GM21825 (cell line): ENCODE measurements at regions not wholly inside any gene's neighbourhood (a gene's known extent, or its start where the extent isn't known, plus 50 kb on each side); places are given as distances from the start of the nearest gene placed in this dataset.
"Not testable (repeated sequence)": the region's sequence is repeated elsewhere in the genome, so short reads cannot be mapped to it uniquely, and the experiment has no call there.

ENCODE experiments used
- ATAC-seq: cut with Tn5 transposase; IDR thresholded peaks from one replicate; pipeline ENCODE4 v1.9.1; 2021; ENCODE audit warnings: mild to moderate bottlenecking, moderate library complexity; ENCODE audit not compliant: unreplicated experiment

DNA sequence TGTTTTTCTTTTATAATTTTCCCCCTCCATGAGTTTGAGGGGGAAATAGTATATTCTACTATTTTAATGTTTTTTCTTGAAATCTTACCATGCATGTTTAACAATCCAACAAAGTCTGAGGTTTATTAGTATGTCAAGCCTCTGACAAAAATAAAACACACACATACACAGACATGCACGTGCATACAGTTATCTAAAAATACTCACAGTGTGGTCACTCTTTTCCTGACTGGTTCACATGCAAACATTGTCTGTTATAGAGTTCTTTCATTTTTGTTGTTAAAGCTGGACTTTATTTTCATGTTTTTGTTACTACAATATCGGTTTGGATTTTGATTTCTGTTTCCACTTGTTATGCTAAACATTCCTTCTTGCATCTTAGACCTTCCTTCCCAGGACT is 236.6 kb downstream of the MFSD1 start:
- no peak for ATAC-seq

- ATAC-seq = no peak
Observed at GRCh38 chr3:159039286-159039685, 237.4 kb downstream of the MFSD1 start.

- no peak for ATAC-seq
Observed at GRCh38 chr3:159045279-159045885, 243.5 kb downstream of the MFSD1 start.

DNA sequence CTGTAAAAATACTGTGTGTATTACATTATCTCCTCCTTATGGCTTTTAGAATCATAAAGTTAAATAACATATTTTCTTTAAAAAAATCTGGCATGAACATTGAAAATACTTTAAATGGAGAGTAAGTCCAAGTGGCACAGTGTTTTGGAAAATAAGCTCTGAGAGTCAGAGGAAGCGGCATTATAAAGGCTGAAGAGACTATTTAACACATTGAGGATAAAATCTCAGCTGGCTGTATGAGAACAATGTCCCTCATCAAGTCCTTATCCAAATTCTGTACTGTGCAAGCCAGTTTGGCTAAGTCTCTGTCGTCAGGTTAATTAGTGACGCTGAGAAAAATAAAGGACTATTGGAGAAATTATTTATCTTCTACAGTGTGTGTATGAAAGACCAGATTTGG is 245.5 kb downstream of the MFSD1 start:
- ATAC-seq = no peak

- not testable (repeated sequence) for ATAC-seq
Observed at GRCh38 chr3:159052494-159052893, 250.6 kb downstream of the MFSD1 start.

DNA sequence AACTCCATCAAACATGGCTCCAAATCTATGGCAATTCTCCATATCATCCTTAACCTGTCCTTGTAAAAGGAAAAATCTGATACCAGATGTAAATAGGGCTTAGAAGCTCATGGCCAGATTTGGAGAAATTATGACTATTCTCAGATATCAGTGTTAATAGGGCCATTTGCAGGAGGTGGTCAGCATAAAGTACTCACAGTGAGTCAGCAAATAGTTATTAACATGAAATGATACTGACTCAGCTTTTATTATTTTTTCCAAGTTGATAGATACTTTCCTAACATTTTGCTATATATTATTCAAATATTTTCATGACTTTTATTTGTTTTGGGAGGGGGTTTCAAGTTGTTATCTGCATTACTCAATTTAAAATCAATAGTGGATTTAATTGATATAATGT is 255.8 kb downstream of the MFSD1 start:
- no peak for ATAC-seq

GRCh38 chr3:159058859-159059258 is 257.0 kb downstream of the MFSD1 start:
- ATAC-seq = no peak

DNA sequence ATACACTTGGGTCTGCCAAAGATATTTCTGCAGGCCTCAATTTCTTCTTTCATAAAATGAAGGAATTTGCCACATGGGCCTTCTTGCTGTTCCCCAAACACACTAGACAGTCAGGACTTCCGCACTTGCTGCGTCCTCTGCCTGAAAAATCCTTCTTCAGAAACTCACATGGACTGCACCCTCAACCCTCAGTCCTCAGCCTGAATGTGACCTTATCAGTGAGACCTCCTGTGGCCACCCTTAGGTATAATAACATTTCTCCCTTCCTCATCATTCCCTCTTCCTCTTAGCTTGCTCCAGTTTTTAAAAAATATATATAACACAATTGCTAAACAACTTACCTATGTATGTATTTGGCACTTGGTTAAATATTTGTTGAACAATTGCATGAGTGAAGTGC is 257.5 kb downstream of the MFSD1 start:
- ATAC-seq = no peak

GRCh38 chr3:159062734-159063410 is 261.0 kb downstream of the MFSD1 start:
- no peak for ATAC-seq

DNA sequence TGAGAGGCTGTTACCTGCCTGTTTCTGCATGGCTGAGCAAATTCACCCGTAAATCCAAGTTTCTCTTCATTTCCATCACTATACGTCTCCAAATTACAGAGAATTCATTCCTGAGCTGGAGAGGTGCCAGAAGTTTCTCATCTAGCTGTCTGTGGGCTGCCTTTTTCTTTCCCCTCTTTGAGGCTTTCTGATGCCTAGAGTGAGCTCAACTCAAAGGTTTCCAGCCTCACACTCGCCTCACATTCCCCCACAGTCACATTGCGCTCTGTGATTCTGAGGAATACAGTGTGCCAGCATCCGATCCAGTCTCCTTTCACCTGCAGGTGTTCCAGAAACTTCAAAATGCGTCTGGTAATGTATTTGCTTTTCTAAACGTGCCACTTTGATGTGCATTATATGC is 267.2 kb downstream of the MFSD1 start, which contains the start of gene IQCJ:
Gene IQCJ, plus strand, starts transcription at position 229 of the 400 bp plus-strand sequence.
- no peak for ATAC-seq

DNA sequence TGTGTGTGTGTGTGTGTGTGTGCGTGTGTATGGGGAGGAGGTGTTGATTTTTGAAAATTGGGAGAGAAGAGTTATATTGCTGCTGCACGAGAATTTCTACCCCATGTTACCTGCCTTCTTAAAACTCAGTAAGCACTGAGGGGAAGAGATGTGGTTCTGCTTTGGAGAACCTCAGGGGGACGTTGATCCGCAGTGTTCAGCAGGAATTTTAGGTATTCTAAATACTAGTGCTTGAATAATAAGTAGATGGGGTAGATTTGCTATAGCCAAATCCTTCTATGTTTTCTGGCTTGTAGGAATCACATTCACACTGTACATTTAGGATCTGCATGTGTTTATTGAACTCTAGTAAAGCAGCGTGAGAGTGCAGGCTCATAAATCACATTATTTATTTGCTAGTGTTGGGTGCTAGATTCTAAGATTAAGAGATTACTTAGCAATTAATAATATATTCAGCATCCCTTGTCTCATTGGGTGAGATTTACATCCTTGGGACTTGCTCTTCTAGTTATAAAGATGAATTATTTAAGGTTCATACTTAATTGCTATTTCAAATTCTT is 268.1 kb downstream of the MFSD1 start:
- ATAC-seq = no peak

DNA sequence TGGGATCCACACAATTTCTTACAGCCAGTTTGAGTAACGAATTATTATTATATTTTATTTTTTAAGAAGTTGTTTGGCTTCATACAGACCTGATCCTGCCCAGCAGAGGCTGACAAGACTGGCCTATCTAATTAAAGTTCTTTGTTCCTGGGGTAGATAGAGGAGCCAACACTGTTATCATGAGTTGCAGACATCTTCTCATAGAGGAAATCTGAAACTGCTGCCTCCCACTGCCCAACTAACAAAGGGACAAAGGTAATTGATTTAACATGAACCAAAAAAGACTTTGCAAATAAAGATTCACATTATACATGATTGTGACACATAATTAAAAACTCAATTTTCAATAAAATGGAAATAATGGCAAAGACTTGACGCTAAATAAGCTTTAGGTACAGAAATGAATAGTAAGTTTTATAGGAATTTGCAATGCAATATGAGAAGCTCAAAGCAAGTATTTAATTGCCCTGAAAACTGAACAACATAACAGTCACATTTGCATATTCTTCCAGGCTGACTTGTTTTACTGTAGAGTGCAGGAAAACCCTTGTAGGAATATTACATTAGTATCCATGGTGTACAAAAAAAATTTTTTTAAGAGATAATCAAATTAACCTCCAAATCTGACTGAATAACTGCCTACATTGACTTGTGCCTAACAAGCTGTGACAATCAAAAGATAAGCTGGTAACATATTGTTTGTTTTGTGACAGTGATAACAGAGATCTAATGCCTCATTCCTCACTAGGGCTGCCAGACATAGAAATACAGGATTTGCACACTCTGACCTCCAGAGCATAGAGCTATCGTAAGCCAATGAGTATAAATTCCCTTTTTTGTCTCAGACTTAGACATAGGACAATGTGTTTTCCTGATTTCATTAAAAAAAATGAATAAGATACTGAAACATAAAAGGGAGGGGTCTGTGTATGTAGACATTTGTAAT is 273.2 kb downstream of the MFSD1 start:
- ATAC-seq = no peak

GRCh38 chr3:159077860-159078259 is 276.0 kb downstream of the MFSD1 start:
- no peak for ATAC-seq

DNA sequence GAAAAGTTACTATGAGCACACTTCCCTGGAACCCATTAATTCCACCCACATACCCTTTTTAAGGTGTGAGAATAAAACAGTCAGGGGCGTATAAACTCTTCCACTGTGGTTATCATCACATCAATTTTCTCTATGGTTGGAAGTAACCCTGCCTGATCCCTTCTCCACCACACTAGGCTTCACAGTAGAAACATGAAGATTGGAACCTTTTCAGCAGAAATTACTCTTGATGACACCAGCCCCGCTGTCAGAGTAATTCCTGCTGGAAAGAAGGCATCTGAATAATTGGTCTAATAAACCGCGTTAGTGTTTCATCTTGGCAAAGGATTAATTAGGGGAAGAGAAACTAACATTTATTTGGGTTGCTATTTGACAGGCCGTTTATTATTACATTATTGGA is 278.4 kb downstream of the MFSD1 start:
- ATAC-seq = no peak

DNA sequence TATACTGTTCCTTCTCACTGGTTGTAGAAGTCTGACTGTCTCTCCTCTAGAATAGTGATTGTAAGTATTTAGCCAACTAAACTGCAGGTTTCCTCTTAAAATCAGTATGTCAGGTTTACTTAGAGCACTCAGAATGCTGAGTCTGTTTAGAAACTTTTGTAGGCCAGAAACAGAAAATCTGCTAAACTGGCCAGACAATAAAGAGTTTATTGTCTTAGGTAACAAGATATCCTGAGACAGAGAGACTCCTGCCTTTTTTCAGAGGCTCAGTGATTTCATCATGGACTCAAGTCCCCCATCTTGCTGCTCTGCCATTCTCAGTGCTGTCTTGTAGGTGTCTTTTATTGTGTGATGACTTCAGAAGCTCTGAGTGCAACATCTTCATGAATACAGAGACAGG is 279.0 kb downstream of the MFSD1 start:
- ATAC-seq = no peak

GRCh38 chr3:159082519-159082918 is 280.7 kb downstream of the MFSD1 start:
- no peak for ATAC-seq

DNA sequence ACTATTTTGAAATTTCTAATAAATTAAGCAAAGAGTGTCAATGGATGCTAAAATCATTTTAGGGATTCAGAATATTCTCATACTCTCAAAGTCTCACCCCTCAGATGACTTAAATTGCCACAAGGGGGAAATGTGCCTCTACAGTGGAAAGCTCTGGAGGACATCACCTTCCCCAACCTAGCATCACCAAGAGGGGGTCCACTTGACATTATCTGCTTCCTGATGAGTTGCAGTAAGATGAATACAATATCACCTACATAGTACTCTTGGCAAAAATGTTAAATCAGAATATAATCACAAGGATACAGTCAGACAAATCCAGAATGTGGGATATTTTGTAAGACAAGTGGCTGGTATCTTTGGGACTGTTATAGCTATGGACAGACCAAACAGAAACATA is 290.1 kb downstream of the MFSD1 start:
- ATAC-seq = no peak

- no peak for ATAC-seq
Observed at GRCh38 chr3:159102001-159102400, 300.1 kb downstream of the MFSD1 start.

DNA sequence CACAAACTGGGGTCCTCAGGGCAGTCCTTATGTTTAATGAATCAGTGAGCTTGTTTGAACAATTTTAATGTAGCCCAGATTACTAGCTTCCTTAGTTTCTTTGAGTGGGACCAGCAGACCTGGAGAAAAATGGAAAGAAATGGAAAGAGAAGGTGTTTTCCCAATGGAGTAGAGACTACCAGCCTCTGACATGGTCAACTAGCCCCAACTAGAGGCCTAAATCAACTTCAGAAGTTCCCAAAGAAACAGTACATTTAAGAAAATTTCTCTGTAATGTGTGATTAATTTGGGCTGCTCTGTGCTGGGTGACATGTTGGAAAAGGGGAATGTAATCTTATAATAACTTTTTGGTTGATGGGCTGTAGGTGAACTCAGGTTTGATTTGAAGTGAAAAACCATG is 310.9 kb downstream of the MFSD1 start:
- ATAC-seq = no peak

DNA sequence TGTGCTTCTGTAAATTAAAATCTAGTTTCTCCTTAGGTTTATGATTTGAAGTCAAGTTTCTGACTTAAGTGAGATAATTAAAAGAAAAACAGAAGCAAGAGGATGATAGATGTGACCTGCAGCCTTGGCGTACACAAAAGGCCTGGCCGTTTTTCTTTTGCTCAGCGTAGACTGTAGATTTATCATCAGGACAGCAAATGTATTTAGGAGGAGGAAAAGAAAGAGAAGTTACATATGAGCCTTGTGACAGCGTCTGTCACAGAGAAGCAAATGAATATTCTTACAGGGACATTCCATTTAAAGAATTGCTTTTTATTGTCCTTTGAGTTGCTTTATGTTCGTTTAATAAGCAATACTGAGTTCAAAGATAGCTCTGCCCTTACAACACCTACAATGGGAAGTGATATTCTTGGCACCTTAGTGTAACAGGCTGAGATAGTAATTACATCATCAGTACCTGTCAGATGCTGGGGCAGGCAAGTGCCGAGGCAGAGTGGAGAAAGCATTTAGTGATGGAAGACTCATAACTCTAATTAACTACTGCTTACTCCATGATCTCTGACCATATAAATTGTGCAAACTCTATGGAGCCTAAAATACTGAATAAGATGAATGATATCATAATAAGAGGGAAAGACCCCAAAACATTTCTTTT is 311.5 kb downstream of the MFSD1 start:
- ATAC-seq = no peak

- no peak for ATAC-seq
Observed at GRCh38 chr3:159114582-159114981, 312.7 kb downstream of the MFSD1 start.
